GM19455 (cell line): ENCODE measurements at regions not wholly inside any gene's neighbourhood (a gene's known extent, or its start where the extent isn't known, plus 50 kb on each side); places are given as distances from the start of the nearest gene placed in this dataset.
"Not testable (repeated sequence)": the region's sequence is repeated elsewhere in the genome, so short reads cannot be mapped to it uniquely, and the experiment has no call there.

Experiments
- ATAC-seq: cut with Tn5 transposase; IDR thresholded peaks from one replicate; pipeline ENCODE4 v1.9.1; 2021; ENCODE audit not compliant: unreplicated experiment

- ATAC-seq: no peak
Measured at GRCh38 chrX:7409866-7410265, 261.9 kb upstream of the PUDP start.

- no peak for ATAC-seq
Measured at GRCh38 chrX:7399373-7399772, 251.4 kb upstream of the PUDP start.

GRCh38 chrX:7390441-7390840, 242.5 kb upstream of the PUDP start:
- no peak for ATAC-seq

- no peak for ATAC-seq
Measured at GRCh38 chrX:7389576-7389975, 241.6 kb upstream of the PUDP start.

GRCh38 chrX:7385131-7385530, 237.2 kb upstream of the PUDP start:
- no peak for ATAC-seq

- ATAC-seq: no peak
Measured at GRCh38 chrX:7378406-7378805, 230.5 kb upstream of the PUDP start.

GRCh38 chrX:7372825-7373525, 225.0 kb upstream of the PUDP start:
- no peak for ATAC-seq

- no peak for ATAC-seq
Measured at GRCh38 chrX:7362111-7362510, 214.2 kb upstream of the PUDP start.

- ATAC-seq: no peak
Measured at GRCh38 chrX:7351926-7352325, 204.0 kb upstream of the PUDP start.

- no peak for ATAC-seq
Measured at GRCh38 chrX:7347465-7347864, 199.5 kb upstream of the PUDP start.

GRCh38 chrX:7346021-7346420, 198.1 kb upstream of the PUDP start:
- ATAC-seq: no peak

- no peak for ATAC-seq
Measured at GRCh38 chrX:7343181-7343580, 195.2 kb upstream of the PUDP start.

GRCh38 chrX:7335816-7336362, 187.9 kb upstream of the PUDP start:
- ATAC-seq: not testable (repeated sequence)

GRCh38 chrX:7334253-7334935, 186.4 kb upstream of the PUDP start:
- no peak for ATAC-seq

- no peak for ATAC-seq
Measured at GRCh38 chrX:7330971-7331746, 183.2 kb upstream of the PUDP start.

- no peak for ATAC-seq
Measured at GRCh38 chrX:7330556-7330955, 182.6 kb upstream of the PUDP start.

GRCh38 chrX:7318661-7319060, 170.7 kb upstream of the PUDP start:
- no peak for ATAC-seq

GRCh38 chrX:7318241-7318640, 170.3 kb upstream of the PUDP start:
- ATAC-seq: no peak

GRCh38 chrX:7316887-7317286, 168.9 kb upstream of the PUDP start:
- no peak for ATAC-seq

GRCh38 chrX:7316280-7316679, 168.3 kb upstream of the PUDP start:
- ATAC-seq: no peak

GRCh38 chrX:7314425-7314824, 166.5 kb upstream of the PUDP start:
- ATAC-seq: no peak

- ATAC-seq: no peak
Measured at GRCh38 chrX:7307720-7308119, 159.8 kb upstream of the PUDP start.
